GM12878 (cell line): ENCODE measurements at regions not wholly inside any gene's neighbourhood (a gene's known extent, or its start where the extent isn't known, plus 50 kb on each side); places are given as distances from the start of the nearest gene placed in this dataset.

Experiments
- ATAC-seq: fragments of 200-7000 bp; cut with Tn5 transposase; 3 replicates; pipeline ENCODE4 v1.9.1; 2020; ENCODE audit warnings: mild to moderate bottlenecking, moderate library complexity
- BruUV-seq: library from RNA; stranded (reverse); fragments of 400-500 nt; replicated peaks from 2 replicates; lab custom pipeline; 2021; lab: Mats Ljungman, UMichigan
- CTCF ChIA-PET: fragments of 300-600 bp; sonication (Branson Sonifier 250); formaldehyde crosslinking; extraction: SDS; loops from one replicate; lab custom pipeline; 2021; ENCODE audit warnings: inconsistent platforms; lab: Yijun Ruan, JAX
- POLR2A ChIA-PET: fragments of 350-600 bp; formaldehyde crosslinking; extraction: SDS; loops from one replicate; lab custom pipeline; 2021; ENCODE audit warnings: inconsistent platforms; lab: Charles Lee
- RAD21 ChIA-PET: fragments of 300-600 bp; sonication (Branson Sonifier 250); formaldehyde crosslinking; loops from one replicate; lab custom pipeline; 2023; ENCODE audit warnings: antibody characterized with exemption; ENCODE audit not compliant: unreplicated experiment; lab: Charles Lee
- SMC1A ChIA-PET: fragments of 300-600 bp; sonication (Branson Sonifier 250); formaldehyde crosslinking; loops from one replicate; lab custom pipeline; 2023; ENCODE audit not compliant: unreplicated experiment, uncharacterized antibody; lab: Charles Lee
- DNase-seq: peaks from one replicate; pipeline ENCODE4 v3.0.0-alpha.2; 2011; ENCODE audit warnings: low read depth, low spot score
- FAIRE-seq: peaks from 3 replicates; lab custom pipeline; 2011; peaks lifted over from hg19 to GRCh38; lab: Jason Lieb, UNC
- H2AFZ ChIP-seq: 2 replicates; pipeline ENCODE4 v1.6.0; 2011; ENCODE audit warnings: low read depth, low read length, control low read depth; ENCODE audit not compliant: control insufficient read depth
- H3K27ac ChIP-seq: 2 replicates; pipeline ENCODE4 v1.5.1; 2011; ENCODE audit warnings: control low read depth; ENCODE audit not compliant: control insufficient read depth, insufficient read depth
- H3K27me3 ChIP-seq, 2 experiments: replicated peaks in 1 of 2; 2 replicates each; pipeline versions ENCODE4 v1.6.0 to v1.6.1; 2011; ENCODE audit warnings: low read length in 1 of 2; ENCODE audit not compliant: control insufficient read depth in 2 of 2, insufficient read depth in 2 of 2
- H3K36me3 ChIP-seq, 2 experiments: 2 replicates each; pipeline ENCODE4 v1.5.1; 2011; ENCODE audit warnings: low read length in 1 of 2; ENCODE audit not compliant: control insufficient read depth in 2 of 2, insufficient read depth in 2 of 2
- H3K4me1 ChIP-seq: 2 replicates; pipeline ENCODE4 v1.6.1; 2011; ENCODE audit warnings: mild to moderate bottlenecking, low read length, moderate library complexity, mixed read lengths; ENCODE audit not compliant: control insufficient read depth, insufficient read depth
- H3K4me2 ChIP-seq: 2 replicates; pipeline ENCODE4 v1.6.0; 2011; ENCODE audit warnings: control low read depth; ENCODE audit not compliant: control insufficient read depth, insufficient read depth
- H3K4me3 ChIP-seq: fragments of 200-600 bp; sonication (generic); 2 replicates; pipeline ENCODE4 v1.5.1; 2016
- H3K79me2 ChIP-seq: 2 replicates; pipeline ENCODE4 v1.6.0; 2011; ENCODE audit warnings: low read length; ENCODE audit not compliant: control insufficient read depth, insufficient read depth
- H3K9ac ChIP-seq: 2 replicates; pipeline ENCODE4 v1.8.0; 2011; ENCODE audit warnings: low read length, control low read depth, mixed read lengths; ENCODE audit not compliant: control insufficient read depth, insufficient read depth
- H3K9me3 ChIP-seq: replicated peaks from 3 replicates; pipeline ENCODE4 v1.5.1; 2011; ENCODE audit warnings: mild to moderate bottlenecking, low read length; ENCODE audit not compliant: control insufficient read depth, insufficient read depth
- H4K20me1 ChIP-seq: 2 replicates; pipeline ENCODE4 v1.6.0; 2011; ENCODE audit not compliant: control insufficient read depth, insufficient read depth
- ASH2L ChIP-seq: fragments of 300-600, 200-600 bp; sonication (generic); IDR thresholded peaks from 2 replicates; pipeline ENCODE4 v1.6.1; 2017; ENCODE audit warnings: low read depth, mild to moderate bottlenecking, borderline replicate concordance
- ATF3 ChIP-seq: IDR thresholded peaks from 2 replicates; pipeline ENCODE4 v1.6.1; 2011; ENCODE audit warnings: low read depth, mild to moderate bottlenecking, low read length, moderate library complexity, borderline replicate concordance; ENCODE audit errors: extremely low read depth
- BCLAF1 ChIP-seq: fragments of 450-650 bp; IDR thresholded peaks from 2 replicates; pipeline ENCODE4 v1.6.1; 2017; ENCODE audit warnings: antibody characterized with exemption, mild to moderate bottlenecking, moderate library complexity
- BMI1 ChIP-seq: fragments of 450-650 bp; IDR thresholded peaks from 2 replicates; pipeline ENCODE4 v1.6.1; 2016; ENCODE audit warnings: mild to moderate bottlenecking, moderate library complexity, borderline replicate concordance
- CBFB ChIP-seq: IDR thresholded peaks from 2 replicates; pipeline ENCODE4 v1.6.1; 2016; ENCODE audit warnings: antibody characterized with exemption, low read depth
- CREM ChIP-seq: IDR thresholded peaks from 2 replicates; pipeline ENCODE4 v1.6.1; 2014; ENCODE audit warnings: antibody characterized with exemption, low read depth
- FOS ChIP-seq: IDR thresholded peaks from 3 replicates; pipeline ENCODE4 v1.6.1; 2011; ENCODE audit warnings: borderline replicate concordance; ENCODE audit not compliant: insufficient read length; ENCODE audit errors: extremely low read depth
- HDAC2 ChIP-seq: fragments of 200-600 bp; sonication (generic); IDR thresholded peaks from 2 replicates; pipeline ENCODE4 v1.6.1; 2017
- JUNB ChIP-seq: IDR thresholded peaks from 2 replicates; pipeline ENCODE4 v1.6.1; 2016; ENCODE audit warnings: antibody characterized with exemption, mild to moderate bottlenecking
- POLR2A ChIP-seq: IDR thresholded peaks from 2 replicates; pipeline ENCODE4 v1.6.1; 2011; ENCODE audit warnings: low read depth, mild to moderate bottlenecking, low read length
- POLR2AphosphoS2 ChIP-seq: IDR thresholded peaks from 2 replicates; pipeline ENCODE4 v1.6.1; 2011; ENCODE audit warnings: low read depth, mild to moderate bottlenecking, low read length, improper control_type of control experiment, moderate library complexity
- PRDM15 ChIP-seq: fragments of 450-650 bp; formaldehyde crosslinking; IDR thresholded peaks from 2 replicates; pipeline ENCODE4 v1.4.0; 2020; ENCODE audit warnings: mild to moderate bottlenecking, moderate library complexity
- RELA ChIP-seq: fragments of 450-650 bp; IDR thresholded peaks from 2 replicates; pipeline ENCODE4 v1.8.0; 2014; ENCODE audit warnings: borderline replicate concordance; ENCODE audit not compliant: partially characterized antibody
- RUNX3 ChIP-seq: IDR thresholded peaks from 2 replicates; pipeline ENCODE4 v1.6.1; 2012; ENCODE audit warnings: low read length, inconsistent platforms
- TAF1 ChIP-seq: IDR thresholded peaks from 2 replicates; pipeline ENCODE4 v1.6.1; 2011; ENCODE audit warnings: mild to moderate bottlenecking, low read depth, low read length, borderline replicate concordance
- YBX1 ChIP-seq: fragments of 450-650 bp; IDR thresholded peaks from 2 replicates; pipeline ENCODE4 v1.6.1; 2016; ENCODE audit warnings: antibody characterized with exemption
- WGBS: methylation state at CpG from one replicate; pipeline ENCODE4 v1.1.6; 2016; ENCODE audit warnings: low lambda C conversion rate; ENCODE audit not compliant: insufficient replicate concordance, insufficient coverage; ENCODE audit errors: missing lambda C conversion rate; 5-methylcytosine and 5-hydroxymethylcytosine counted together
- in situ Hi-C: fragments of 300-500 bp; cut with MboI; formaldehyde crosslinking; loops from 9 replicates; pipeline ENCODE4 v1.14.3; 2018; ENCODE audit warnings: mixed read lengths
- intact Hi-C: fragments of 100-400 bp; cut with micrococcal nuclease; formaldehyde crosslinking; loops from one replicate; pipeline ENCODE4 v1.14.2; 2022; ENCODE audit not compliant: unreplicated experiment

- POLR2A ChIA-PET = no interaction called here
- 35% methylated on average over 11 of the region's 11 CpGs for WGBS
- Histone ChIP-seq H3K27ac (no peak overlapping the region), H2AFZ (no peak overlapping the region), H3K4me3 (no peak overlapping the region), H3K79me2 (no peaks in the 10 kb centered on the region), H4K20me1 (no peaks in the 10 kb centered on the region), H3K4me2 (no peak overlapping the region), H3K27me3 (no peaks in the 10 kb centered on the region; a peak in 2 of 4 replicates), H3K9me3 (no peaks in the 10 kb centered on the region), H3K9ac (no peak overlapping the region), H3K4me1 (no peaks in the 10 kb centered on the region), H3K36me3 (no peaks in the 10 kb centered on the region)
- TF ChIP-seq HDAC2 (no peak), PRDM15 (CRISPR knock-in tag) (no peak), POLR2AphosphoS2 (no peak), ASH2L (no peak), ATF3 (no peak), JUNB (no peak), BMI1 (no peak), RUNX3 (no peak), CREM (no peak), BCLAF1 (no peak), TAF1 (no peak), POLR2A (no peak), CBFB (no peak), RELA (no peak), YBX1 (no peak), FOS (no peak)
- in situ Hi-C loops = no loop called here
- SMC1A ChIA-PET = no interaction called here
- intact Hi-C loops = no loop called here
- RAD21 ChIA-PET = interaction anchor here (0.6 kb wide), 1 partner anchor 17 kb away, joined by 3 read pairs; no protein-coding TSS in a partner anchor
- no peak for ATAC-seq
- no TSS peak for BruUV-seq
- no peak for FAIRE-seq
- CTCF ChIA-PET = no interaction called here
- no peak for DNase-seq
Measured at GRCh38 chr15:29917600-29918597, 95.6 kb upstream of the TJP1 start.
